ENCODE measurements at regions not wholly inside any gene's neighbourhood (a gene's known extent, or its start where the extent isn't known, plus 50 kb on each side); places are given as distances from the start of the nearest gene placed in this dataset.

- H3K27me3 ChIP-seq (ENCODE audit: insufficient read depth, low read length): no peaks in the 10 kb centered on the region
- peaks cover 17% of the 10 kb centered on the region for H3K4me1 ChIP-seq (ENCODE audit: insufficient read depth, low read length)
- Mint-ChIP-seq H3K4me1 (ENCODE audit: low read depth, unreplicated experiment) (peaks cover 38% of the 10 kb centered on the region), H3K4me3 (ENCODE audit: unreplicated experiment) (no peak overlapping the region), H3K27me3 (ENCODE audit: low read depth, unreplicated experiment) (no peaks in the 10 kb centered on the region), H3K27ac (ENCODE audit: unreplicated experiment) (no peak overlapping the region), H3K9me3 (ENCODE audit: unreplicated experiment) (no peaks in the 10 kb centered on the region), H3K36me3 (ENCODE audit: low read depth, unreplicated experiment) (no peaks in the 10 kb centered on the region)
- H4K20me1 ChIP-seq (ENCODE audit: insufficient read depth, low read length): no peaks in the 10 kb centered on the region
- FAIRE-seq (no peak), DNase-seq (ENCODE audit: low read depth) (no peak)
- no peaks in the 10 kb centered on the region for H3K79me2 ChIP-seq (ENCODE audit: insufficient read depth, low read length)
- H3K36me3 ChIP-seq (ENCODE audit: insufficient read depth, low read length): no peaks in the 10 kb centered on the region
- H3K9me3 ChIP-seq (ENCODE audit: insufficient read depth, low read depth, low read length): no peaks in the 10 kb centered on the region
- no peak for TF ChIP-seq EZH2 (IDR thresholded peaks at IDR 0.05; ENCODE audit: insufficient read depth, low read length)
- no peak for TF ChIP-seq CTCF (IDR thresholded peaks at IDR 0.05; ENCODE audit: insufficient read depth, low read depth, low read length)
- no peak overlapping the region for H3K4me3 ChIP-seq (ENCODE audit: insufficient read depth, low read depth, low read length)
- no peak overlapping the region for H2AFZ ChIP-seq (ENCODE audit: low read depth, low read length)
- H3K9ac ChIP-seq (ENCODE audit: low read length): no peak overlapping the region
- no peak overlapping the region for H3K27ac ChIP-seq (ENCODE audit: low read depth, low read length)
- H3K4me2 ChIP-seq (ENCODE audit: low read length): no peak overlapping the region
These were observed 214.4 kb downstream of the PLK2 start for GRCh38 chr5:58245476-58245840.

DNA sequence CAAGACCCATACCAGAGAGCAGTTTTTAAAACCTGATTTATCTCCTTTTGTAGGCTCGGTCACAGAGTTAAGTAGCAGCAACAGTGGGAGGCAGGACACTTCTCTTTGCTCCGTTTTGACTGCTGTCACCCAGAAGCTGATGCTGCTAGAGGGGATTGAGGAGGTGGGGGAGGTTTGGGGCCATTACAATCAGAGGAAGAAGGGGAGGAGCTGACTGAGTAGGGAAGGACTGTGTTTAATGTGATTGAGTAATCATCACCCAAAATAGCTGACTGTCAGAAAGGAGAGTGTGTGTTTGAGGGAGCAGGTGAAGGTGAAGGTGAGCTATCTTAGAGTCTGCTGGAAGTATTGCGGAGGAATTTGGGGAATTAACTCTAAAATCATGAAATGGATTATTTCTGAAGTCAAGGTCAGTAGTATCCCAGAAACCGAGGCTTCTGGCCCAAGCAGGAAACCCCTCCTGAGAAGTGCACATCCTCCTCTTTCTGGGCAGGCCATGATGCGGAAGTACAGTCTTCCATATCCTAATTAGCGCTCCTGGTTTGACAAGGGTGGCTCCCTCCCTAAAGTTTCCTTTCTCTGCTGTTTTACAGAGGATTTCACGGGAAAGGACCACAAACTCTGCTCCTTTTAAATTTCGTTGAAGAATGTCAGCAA, 214.9 kb downstream of the PLK2 start:
- no peak overlapping the region for H3K9ac ChIP-seq (ENCODE audit: low read length)

More for the DNA sequence above, 214.9 kb downstream of the PLK2 start:
- Mint-ChIP-seq H3K4me1 (ENCODE audit: low read depth, unreplicated experiment) (peaks cover 43% of the 10 kb centered on the region), H3K27me3 (ENCODE audit: low read depth, unreplicated experiment) (no peaks in the 10 kb centered on the region), H3K36me3 (ENCODE audit: low read depth, unreplicated experiment) (no peaks in the 10 kb centered on the region), H3K4me3 (ENCODE audit: unreplicated experiment) (no peak overlapping the region), H3K9me3 (ENCODE audit: unreplicated experiment) (no peaks in the 10 kb centered on the region), H3K27ac (ENCODE audit: unreplicated experiment) (no peak overlapping the region)
- Histone ChIP-seq H3K27me3 (ENCODE audit: insufficient read depth, low read length) (no peaks in the 10 kb centered on the region), H3K4me2 (ENCODE audit: low read length) (no peak overlapping the region), H3K27ac (ENCODE audit: low read depth, low read length) (no peak overlapping the region), H4K20me1 (ENCODE audit: insufficient read depth, low read length) (no peaks in the 10 kb centered on the region), H3K4me3 (ENCODE audit: insufficient read depth, low read depth, low read length) (no peak overlapping the region), H2AFZ (ENCODE audit: low read depth, low read length) (no peak overlapping the region), H3K4me1 (ENCODE audit: insufficient read depth, low read length) (peaks cover 17% of the 10 kb centered on the region), H3K36me3 (ENCODE audit: insufficient read depth, low read length) (no peaks in the 10 kb centered on the region), H3K79me2 (ENCODE audit: insufficient read depth, low read length) (no peaks in the 10 kb centered on the region), H3K9me3 (ENCODE audit: insufficient read depth, low read depth, low read length) (no peaks in the 10 kb centered on the region)
- TF ChIP-seq EZH2 (IDR thresholded peaks at IDR 0.05; ENCODE audit: insufficient read depth, low read length): no peak
- TF ChIP-seq CTCF (IDR thresholded peaks at IDR 0.05; ENCODE audit: insufficient read depth, low read depth, low read length): no peak
- DNase-seq (ENCODE audit: low read depth): no peak
- no peak for FAIRE-seq
